ENCODE measurements at regions not wholly inside any gene's neighbourhood (a gene's known extent, or its start where the extent isn't known, plus 50 kb on each side); places are given as distances from the start of the nearest gene placed in this dataset.

GRCh38 chr3:104126463-104126862 lies 1240.2 kb upstream of the ALCAM start:
- DNase-seq (ENCODE audit: extremely low read depth, low read depth) = no peak
- H3K4me3 ChIP-seq (replicated peaks; ENCODE audit: low read depth, low read length) = no peak overlapping the region
- TF ChIP-seq, protein P1, sequence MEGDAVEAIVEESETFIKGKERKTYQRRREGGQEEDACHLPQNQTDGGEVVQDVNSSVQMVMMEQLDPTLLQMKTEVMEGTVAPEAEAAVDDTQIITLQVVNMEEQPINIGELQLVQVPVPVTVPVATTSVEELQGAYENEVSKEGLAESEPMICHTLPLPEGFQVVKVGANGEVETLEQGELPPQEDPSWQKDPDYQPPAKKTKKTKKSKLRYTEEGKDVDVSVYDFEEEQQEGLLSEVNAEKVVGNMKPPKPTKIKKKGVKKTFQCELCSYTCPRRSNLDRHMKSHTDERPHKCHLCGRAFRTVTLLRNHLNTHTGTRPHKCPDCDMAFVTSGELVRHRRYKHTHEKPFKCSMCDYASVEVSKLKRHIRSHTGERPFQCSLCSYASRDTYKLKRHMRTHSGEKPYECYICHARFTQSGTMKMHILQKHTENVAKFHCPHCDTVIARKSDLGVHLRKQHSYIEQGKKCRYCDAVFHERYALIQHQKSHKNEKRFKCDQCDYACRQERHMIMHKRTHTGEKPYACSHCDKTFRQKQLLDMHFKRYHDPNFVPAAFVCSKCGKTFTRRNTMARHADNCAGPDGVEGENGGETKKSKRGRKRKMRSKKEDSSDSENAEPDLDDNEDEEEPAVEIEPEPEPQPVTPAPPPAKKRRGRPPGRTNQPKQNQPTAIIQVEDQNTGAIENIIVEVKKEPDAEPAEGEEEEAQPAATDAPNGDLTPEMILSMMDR (IDR thresholded peaks at IDR 0.05; ENCODE audit: low read depth, low read length, missing control alignments) = no peak

GRCh38 chr3:104126864-104127553 lies 1239.7 kb upstream of the ALCAM start:
- no peak overlapping the region for H3K4me3 ChIP-seq (replicated peaks; ENCODE audit: low read depth, low read length)
- DNase-seq (ENCODE audit: extremely low read depth, low read depth) = no peak
- TF ChIP-seq, protein P1 (IDR thresholded peaks at IDR 0.05; ENCODE audit: low read depth, low read length, missing control alignments) = no peak

- H3K4me3 ChIP-seq (replicated peaks; ENCODE audit: low read depth, low read length) = no peak overlapping the region
- TF ChIP-seq, protein P1 (IDR thresholded peaks at IDR 0.05; ENCODE audit: low read depth, low read length, missing control alignments) = no peak
- no peak for DNase-seq (ENCODE audit: extremely low read depth, low read depth)
Measured at GRCh38 chr3:104127830-104128229, 1238.9 kb upstream of the ALCAM start.

DNA sequence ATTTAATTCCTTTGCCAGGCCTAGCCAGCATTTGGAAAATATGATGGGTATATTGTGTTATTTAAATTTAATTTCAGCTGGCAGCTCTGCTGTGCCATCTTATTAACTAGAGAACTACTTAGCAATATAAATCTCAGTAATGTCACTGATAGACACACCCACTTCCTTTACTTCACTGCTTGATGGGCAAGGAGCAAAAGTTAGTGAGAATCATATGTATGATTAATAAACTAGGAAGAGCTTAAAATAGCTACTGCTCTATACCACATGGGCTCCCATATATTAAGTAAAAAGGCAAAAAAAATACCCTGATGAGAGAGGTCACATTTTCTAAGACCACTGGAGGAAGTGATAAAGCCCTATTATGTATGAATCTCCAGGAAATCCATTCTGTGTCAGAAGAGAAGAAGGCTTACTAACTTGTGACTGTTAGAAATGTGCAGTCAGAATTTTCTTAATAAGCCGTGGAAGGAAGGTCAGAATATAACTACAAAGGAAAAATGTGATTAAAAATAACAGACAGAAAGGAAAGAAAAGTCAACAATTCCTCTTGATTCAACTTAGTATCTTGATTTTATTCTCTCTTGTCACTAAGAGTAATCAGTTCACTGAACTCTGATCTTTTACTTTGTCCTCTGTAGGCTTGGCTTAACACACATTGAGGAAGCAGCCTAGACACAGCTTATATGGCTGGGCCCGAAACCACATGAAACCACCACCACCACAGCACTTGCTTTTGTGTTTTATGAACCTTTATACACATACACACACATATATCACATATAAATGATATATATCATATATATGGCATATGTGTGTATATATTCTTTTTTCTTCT lies 1233.9 kb upstream of the ALCAM start:
- TF ChIP-seq, protein P1 (IDR thresholded peaks at IDR 0.05; ENCODE audit: low read depth, low read length, missing control alignments) = no peak
- no peak for DNase-seq (ENCODE audit: extremely low read depth, low read depth)
- no peak overlapping the region for H3K4me3 ChIP-seq (replicated peaks; ENCODE audit: low read depth, low read length)

GRCh38 chr3:104133630-104134029 lies 1233.1 kb upstream of the ALCAM start:
- TF ChIP-seq, protein P1 (IDR thresholded peaks at IDR 0.05; ENCODE audit: low read depth, low read length, missing control alignments) = no peak
- no peak for DNase-seq (ENCODE audit: extremely low read depth, low read depth)
- no peak overlapping the region for H3K4me3 ChIP-seq (replicated peaks; ENCODE audit: low read depth, low read length)

GRCh38 chr3:104137116-104137515 lies 1229.6 kb upstream of the ALCAM start:
- no peak overlapping the region for H3K4me3 ChIP-seq (replicated peaks; ENCODE audit: low read depth, low read length)
- TF ChIP-seq, protein P1 (IDR thresholded peaks at IDR 0.05; ENCODE audit: low read depth, low read length, missing control alignments) = no peak
- no peak for DNase-seq (ENCODE audit: extremely low read depth, low read depth)

Measured in HFF-Myc (cell line).